Neural cell (in vitro differentiated cells): ENCODE measurements at regions not wholly inside any gene's neighbourhood (a gene's known extent, or its start where the extent isn't known, plus 50 kb on each side); places are given as distances from the start of the nearest gene placed in this dataset.

ENCODE experiments used
- H2AFZ ChIP-seq: fragments of 200-600, 300-800 bp; sonication (generic), shearing (Covaris generic); 2 replicates; pipeline ENCODE4 v1.6.0; 2014; ENCODE audit warnings: low read depth, mild to moderate bottlenecking, antibody characterized with exemption, low read length, moderate library complexity
- H3F3A ChIP-seq: fragments of 200-600 bp; shearing (Covaris generic); 2 replicates; pipeline ENCODE4 v1.6.1; 2016; ENCODE audit warnings: mild to moderate bottlenecking, moderate library complexity, mixed read lengths, antibody characterized with exemption, low read length; ENCODE audit not compliant: insufficient read depth, poor library complexity, severe bottlenecking
- H3K27ac ChIP-seq: fragments of 200-600, 300-800 bp; sonication (generic), shearing (Covaris generic); 2 replicates; pipeline ENCODE4 v1.5.1; 2014; ENCODE audit warnings: mild to moderate bottlenecking, low read length, moderate library complexity
- H3K27me3 ChIP-seq: fragments of 300-800, 200-600 bp; sonication (generic), shearing (Covaris generic); 2 replicates; pipeline ENCODE4 v1.6.0; 2014; ENCODE audit warnings: mild to moderate bottlenecking, low read depth, low read length, moderate library complexity; ENCODE audit not compliant: insufficient read depth
- H3K36me3 ChIP-seq: fragments of 300-800, 200-600 bp; sonication (generic), shearing (Covaris generic); 2 replicates; pipeline ENCODE4 v1.5.1; 2014; ENCODE audit warnings: mild to moderate bottlenecking, antibody characterized with exemption, low read length, moderate library complexity; ENCODE audit not compliant: insufficient read depth
- H3K4me2 ChIP-seq: fragments of 300-800, 200-600 bp; sonication (generic), shearing (Covaris generic); 2 replicates; pipeline ENCODE4 v1.6.0; 2014; ENCODE audit warnings: mild to moderate bottlenecking, low read length
- H3K4me3 ChIP-seq: fragments of 300-800, 200-600 bp; sonication (generic), shearing (Covaris generic); 2 replicates; pipeline ENCODE4 v1.5.1; 2014; ENCODE audit warnings: mild to moderate bottlenecking, low read length, moderate library complexity
- H3K79me2 ChIP-seq: fragments of 200-600 bp; shearing (Covaris generic); replicated peaks from 2 replicates; pipeline ENCODE4 v1.6.0; 2014; ENCODE audit warnings: mild to moderate bottlenecking, low read length, moderate library complexity; ENCODE audit not compliant: insufficient read depth
- H3K9ac ChIP-seq: fragments of 300-800, 200-600 bp; sonication (generic), shearing (Covaris generic); 2 replicates; pipeline ENCODE4 v1.6.1; 2016; ENCODE audit warnings: mild to moderate bottlenecking, low read length, mixed read lengths
- H3K9me2 ChIP-seq: fragments of 200-600 bp; shearing (Covaris generic); 2 replicates; pipeline ENCODE4 v1.6.1; 2016; ENCODE audit warnings: mild to moderate bottlenecking, low read length, mixed read lengths; ENCODE audit not compliant: insufficient read depth
- H3K9me3 ChIP-seq: fragments of 200-600, 300-800 bp; sonication (generic), shearing (Covaris generic); 2 replicates; pipeline ENCODE4 v1.6.1; 2016; ENCODE audit warnings: mild to moderate bottlenecking, mixed run types, low read length, moderate library complexity, mixed read lengths
- H4K20me1 ChIP-seq: fragments of 200-600 bp; shearing (Covaris generic); 2 replicates; pipeline ENCODE4 v1.6.1; 2016; ENCODE audit warnings: mild to moderate bottlenecking, mixed run types; ENCODE audit not compliant: insufficient read depth
- CTCF ChIP-seq: fragments of 450-650 bp; IDR thresholded peaks from 2 replicates; pipeline ENCODE4 v1.5.1; 2014; ENCODE audit warnings: antibody characterized with exemption, mild to moderate bottlenecking, moderate library complexity; ENCODE audit not compliant: poor library complexity, severe bottlenecking
- EP300 ChIP-seq: fragments of 450-650 bp; conservative IDR thresholded peaks from 2 replicates; pipeline ENCODE4 v1.6.1; 2014; ENCODE audit warnings: antibody characterized with exemption, mild to moderate bottlenecking, moderate library complexity; ENCODE audit not compliant: poor library complexity, severe bottlenecking
- EZH2 ChIP-seq: fragments of 200-600, 300-800 bp; shearing (Covaris generic), sonication (generic); IDR thresholded peaks from 2 replicates; pipeline ENCODE4 v1.6.1; 2014; ENCODE audit warnings: antibody characterized with exemption, low read length, borderline replicate concordance, mild to moderate bottlenecking; ENCODE audit not compliant: insufficient read depth, poor library complexity, severe bottlenecking
- MXI1 ChIP-seq: fragments of 450-650 bp; conservative IDR thresholded peaks from 2 replicates; pipeline ENCODE4 v1.6.1; 2014; ENCODE audit warnings: antibody characterized with exemption, mild to moderate bottlenecking; ENCODE audit not compliant: poor library complexity, severe bottlenecking
- POLR2AphosphoS5 ChIP-seq: IDR thresholded peaks from 2 replicates; pipeline ENCODE4 v1.6.1; 2012
- RAD21 ChIP-seq: fragments of 450-650 bp; conservative IDR thresholded peaks from 2 replicates; pipeline ENCODE4 v1.6.1; 2014; ENCODE audit warnings: antibody characterized with exemption, mild to moderate bottlenecking, moderate library complexity
- REST ChIP-seq: IDR thresholded peaks from 2 replicates; pipeline ENCODE4 v1.6.1; 2012; ENCODE audit warnings: borderline replicate concordance
- SMC3 ChIP-seq: fragments of 450-650 bp; conservative IDR thresholded peaks from 2 replicates; pipeline ENCODE4 v1.6.1; 2014; ENCODE audit warnings: antibody characterized with exemption, mild to moderate bottlenecking, moderate library complexity; ENCODE audit not compliant: poor library complexity
- TAF1 ChIP-seq: IDR thresholded peaks from 2 replicates; pipeline ENCODE4 v1.6.1; 2012; ENCODE audit warnings: low read depth

GRCh38 chr2:193895226-193895625 is 1700.5 kb upstream of the TMEFF2 start:
- Histone ChIP-seq H3K9me3 (no peaks in the 10 kb centered on the region), H3F3A (no peaks in the 10 kb centered on the region), H3K4me2 (no peak overlapping the region), H4K20me1 (no peaks in the 10 kb centered on the region), H3K36me3 (no peaks in the 10 kb centered on the region), H3K27me3 (no peaks in the 10 kb centered on the region), H3K27ac (no peak overlapping the region), H3K9me2 (no peaks in the 10 kb centered on the region), H2AFZ (no peak overlapping the region), H3K9ac (no peak overlapping the region), H3K79me2 (no peaks in the 10 kb centered on the region), H3K4me3 (no peak overlapping the region)
- no peak for TF ChIP-seq REST
- no peak for TF ChIP-seq CTCF
- no peak for TF ChIP-seq EZH2
- no peak for TF ChIP-seq RAD21
- TF ChIP-seq TAF1, result no peak
- TF ChIP-seq EP300, result no peak
- no peak for TF ChIP-seq POLR2AphosphoS5
- TF ChIP-seq SMC3, result no peak
- no peak for TF ChIP-seq MXI1

GRCh38 chr2:193894081-193894480 is 1699.3 kb upstream of the TMEFF2 start:
- no peaks in the 10 kb centered on the region for H3F3A ChIP-seq
- no peak overlapping the region for H3K27ac ChIP-seq
- no peak overlapping the region for H3K4me3 ChIP-seq
- no peaks in the 10 kb centered on the region for H4K20me1 ChIP-seq
- H3K9me2 ChIP-seq, result no peaks in the 10 kb centered on the region
- no peak overlapping the region for H3K9ac ChIP-seq
- no peaks in the 10 kb centered on the region for H3K9me3 ChIP-seq
- H3K79me2 ChIP-seq, result no peaks in the 10 kb centered on the region
- no peak overlapping the region for H3K4me2 ChIP-seq
- TF ChIP-seq EP300 (no peak), CTCF (no peak), TAF1 (no peak)
- no peaks in the 10 kb centered on the region for H3K27me3 ChIP-seq
- H2AFZ ChIP-seq, result no peak overlapping the region
- H3K36me3 ChIP-seq, result no peaks in the 10 kb centered on the region
